BJ (cell line): ENCODE measurements at regions not wholly inside any gene's neighbourhood (a gene's known extent, or its start where the extent isn't known, plus 50 kb on each side); places are given as distances from the start of the nearest gene placed in this dataset.

ENCODE experiments used
- CTCF ChIA-PET: fragments of 350-600 bp; formaldehyde crosslinking; extraction: SDS; loops from one replicate; lab custom pipeline; 2021; ENCODE audit warnings: antibody characterized with exemption, inconsistent platforms; lab: Yijun Ruan, JAX
- POLR2A ChIA-PET: fragments of 300-600 bp; sonication (Branson Sonifier 250); formaldehyde crosslinking; extraction: SDS; loops from one replicate; lab custom pipeline; 2021; ENCODE audit warnings: antibody characterized with exemption; lab: Charles Lee
- DNase-seq: peaks from one replicate; pipeline ENCODE4 v3.0.0-alpha.2; 2011; ENCODE audit warnings: low read depth
- H3K27me3 ChIP-seq: 2 replicates; pipeline ENCODE4 v1.6.0; 2011; ENCODE audit warnings: low read length; ENCODE audit not compliant: control insufficient read depth, insufficient read depth
- H3K36me3 ChIP-seq: 2 replicates; pipeline ENCODE4 v1.5.1; 2011; ENCODE audit warnings: low read length; ENCODE audit not compliant: control insufficient read depth, insufficient read depth
- H3K4me3 ChIP-seq: 2 replicates; pipeline ENCODE4 v1.5.1; 2011; ENCODE audit warnings: low read depth, mild to moderate bottlenecking, control low read depth, low read length
- CTCF ChIP-seq: IDR thresholded peaks from 2 replicates; pipeline ENCODE4 v1.5.1; 2011; ENCODE audit warnings: low read depth, mild to moderate bottlenecking, control low read depth, inconsistent platforms, low read length, moderate library complexity; ENCODE audit not compliant: insufficient read depth

- no peak for TF ChIP-seq CTCF
- POLR2A ChIA-PET, result no interaction called here
Measured at GRCh38 chr1:213330281-213330680, 279.2 kb downstream of the RPS6KC1 start.

GRCh38 chr1:213331631-213332175, 280.7 kb downstream of the RPS6KC1 start:
- CTCF ChIA-PET, result no interaction called here
- POLR2A ChIA-PET, result no interaction called here
- H3K4me3 ChIP-seq, result no peak overlapping the region
- no peak for TF ChIP-seq CTCF
- no peaks in the 10 kb centered on the region for H3K27me3 ChIP-seq
- DNase-seq, result no peak
- H3K36me3 ChIP-seq, result no peaks in the 10 kb centered on the region

More at GRCh38 chr1:213330281-213330680, 279.2 kb downstream of the RPS6KC1 start:
- no peak for DNase-seq
- Histone ChIP-seq H3K36me3 (no peaks in the 10 kb centered on the region), H3K4me3 (no peak overlapping the region), H3K27me3 (no peaks in the 10 kb centered on the region)
- CTCF ChIA-PET, result interaction anchor here (0.6 kb wide), 1 partner anchor 207 kb away, joined by 3 read pairs; no protein-coding TSS in a partner anchor

DNA sequence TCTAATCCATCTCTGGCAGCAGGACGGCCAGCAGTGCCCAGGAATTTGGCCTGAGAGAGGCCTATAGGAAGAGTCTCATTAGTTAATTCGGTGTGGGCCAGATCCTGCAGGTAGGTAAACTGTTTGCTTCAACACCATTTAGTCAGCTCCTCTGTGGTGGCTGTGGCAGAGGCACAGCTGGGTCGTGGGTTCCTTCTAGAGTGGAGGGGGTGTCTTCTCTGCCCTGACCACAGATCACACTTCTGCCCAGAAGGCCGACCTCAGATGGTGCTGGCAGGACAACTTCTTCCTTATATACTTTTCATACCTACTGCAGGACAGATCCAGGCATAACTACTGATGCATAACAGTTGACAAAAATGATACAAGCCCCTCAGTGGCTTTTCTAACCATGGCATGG, 281.4 kb downstream of the RPS6KC1 start:
- no peak overlapping the region for H3K4me3 ChIP-seq
- TF ChIP-seq CTCF, result no peak
- no peaks in the 10 kb centered on the region for H3K36me3 ChIP-seq
- ChIA-PET CTCF (no interaction called here), POLR2A (no interaction called here)
- no peak for DNase-seq
- H3K27me3 ChIP-seq, result no peaks in the 10 kb centered on the region

GRCh38 chr1:213333121-213333520, 282.1 kb downstream of the RPS6KC1 start:
- no peak overlapping the region for H3K4me3 ChIP-seq
- TF ChIP-seq CTCF, result no peak
- no peaks in the 10 kb centered on the region for H3K27me3 ChIP-seq
- ChIA-PET POLR2A (no interaction called here), CTCF (interaction anchor here (0.5 kb wide), 1 partner anchor 58 kb away, joined by 5 read pairs; no protein-coding TSS in a partner anchor)
- no peaks in the 10 kb centered on the region for H3K36me3 ChIP-seq
- DNase-seq, result no peak

GRCh38 chr1:213335084-213335483, 284.0 kb downstream of the RPS6KC1 start:
- no peak for DNase-seq
- no peaks in the 10 kb centered on the region for H3K27me3 ChIP-seq
- CTCF ChIA-PET, result no interaction called here
- POLR2A ChIA-PET, result no interaction called here
- no peaks in the 10 kb centered on the region for H3K36me3 ChIP-seq
- no peak overlapping the region for H3K4me3 ChIP-seq
- no peak for TF ChIP-seq CTCF
